ENCODE measurements at regions not wholly inside any gene's neighbourhood (a gene's known extent, or its start where the extent isn't known, plus 50 kb on each side); places are given as distances from the start of the nearest gene placed in this dataset.

DNA sequence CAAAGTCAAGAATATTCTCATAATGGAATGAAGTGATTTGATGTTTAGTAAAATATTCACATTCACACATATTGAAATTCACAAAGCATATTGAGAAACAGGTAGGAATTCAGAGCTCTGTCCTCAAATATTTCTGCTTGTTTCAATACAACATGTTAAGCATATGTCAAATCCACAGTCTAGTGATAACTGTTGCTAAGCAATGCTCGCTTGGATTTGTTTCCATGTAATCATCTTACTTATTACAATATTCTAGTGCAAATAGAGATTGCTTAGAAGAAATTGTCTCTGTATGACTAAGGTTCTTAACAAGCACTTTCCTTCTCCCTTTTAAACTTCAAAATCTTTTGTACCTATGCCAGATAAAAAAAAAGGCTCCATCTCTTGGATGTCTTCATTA, 995.7 kb downstream of the CDH18 start (continued):
- TF ChIP-seq, protein P1, sequence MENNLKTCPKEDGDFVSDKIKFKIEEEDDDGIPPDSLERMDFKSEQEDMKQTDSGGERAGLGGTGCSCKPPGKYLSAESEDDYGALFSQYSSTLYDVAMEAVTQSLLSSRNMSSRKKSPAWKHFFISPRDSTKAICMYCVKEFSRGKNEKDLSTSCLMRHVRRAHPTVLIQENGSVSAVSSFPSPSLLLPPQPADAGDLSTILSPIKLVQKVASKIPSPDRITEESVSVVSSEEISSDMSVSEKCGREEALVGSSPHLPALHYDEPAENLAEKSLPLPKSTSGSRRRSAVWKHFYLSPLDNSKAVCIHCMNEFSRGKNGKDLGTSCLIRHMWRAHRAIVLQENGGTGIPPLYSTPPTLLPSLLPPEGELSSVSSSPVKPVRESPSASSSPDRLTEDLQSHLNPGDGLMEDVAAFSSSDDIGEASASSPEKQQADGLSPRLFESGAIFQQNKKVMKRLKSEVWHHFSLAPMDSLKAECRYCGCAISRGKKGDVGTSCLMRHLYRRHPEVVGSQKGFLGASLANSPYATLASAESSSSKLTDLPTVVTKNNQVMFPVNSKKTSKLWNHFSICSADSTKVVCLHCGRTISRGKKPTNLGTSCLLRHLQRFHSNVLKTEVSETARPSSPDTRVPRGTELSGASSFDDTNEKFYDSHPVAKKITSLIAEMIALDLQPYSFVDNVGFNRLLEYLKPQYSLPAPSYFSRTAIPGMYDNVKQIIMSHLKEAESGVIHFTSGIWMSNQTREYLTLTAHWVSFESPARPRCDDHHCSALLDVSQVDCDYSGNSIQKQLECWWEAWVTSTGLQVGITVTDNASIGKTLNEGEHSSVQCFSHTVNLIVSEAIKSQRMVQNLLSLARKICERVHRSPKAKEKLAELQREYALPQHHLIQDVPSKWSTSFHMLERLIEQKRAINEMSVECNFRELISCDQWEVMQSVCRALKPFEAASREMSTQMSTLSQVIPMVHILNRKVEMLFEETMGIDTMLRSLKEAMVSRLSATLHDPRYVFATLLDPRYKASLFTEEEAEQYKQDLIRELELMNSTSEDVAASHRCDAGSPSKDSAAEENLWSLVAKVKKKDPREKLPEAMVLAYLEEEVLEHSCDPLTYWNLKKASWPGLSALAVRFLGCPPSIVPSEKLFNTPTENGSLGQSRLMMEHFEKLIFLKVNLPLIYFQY (CRISPR knock-in tag; IDR thresholded peaks at IDR 0.05; ENCODE audit: borderline replicate concordance): no peak
- no peak for TF ChIP-seq THYN1 (CRISPR knock-in tag; IDR thresholded peaks at IDR 0.05; ENCODE audit: borderline replicate concordance, low read depth)
- no peak for TF ChIP-seq ZNF816 (CRISPR knock-in tag; IDR thresholded peaks at IDR 0.05; ENCODE audit: borderline replicate concordance)
- no peak for TF ChIP-seq BRCA1 (CRISPR knock-in tag; IDR thresholded peaks at IDR 0.05)
- TF ChIP-seq, protein P2, sequence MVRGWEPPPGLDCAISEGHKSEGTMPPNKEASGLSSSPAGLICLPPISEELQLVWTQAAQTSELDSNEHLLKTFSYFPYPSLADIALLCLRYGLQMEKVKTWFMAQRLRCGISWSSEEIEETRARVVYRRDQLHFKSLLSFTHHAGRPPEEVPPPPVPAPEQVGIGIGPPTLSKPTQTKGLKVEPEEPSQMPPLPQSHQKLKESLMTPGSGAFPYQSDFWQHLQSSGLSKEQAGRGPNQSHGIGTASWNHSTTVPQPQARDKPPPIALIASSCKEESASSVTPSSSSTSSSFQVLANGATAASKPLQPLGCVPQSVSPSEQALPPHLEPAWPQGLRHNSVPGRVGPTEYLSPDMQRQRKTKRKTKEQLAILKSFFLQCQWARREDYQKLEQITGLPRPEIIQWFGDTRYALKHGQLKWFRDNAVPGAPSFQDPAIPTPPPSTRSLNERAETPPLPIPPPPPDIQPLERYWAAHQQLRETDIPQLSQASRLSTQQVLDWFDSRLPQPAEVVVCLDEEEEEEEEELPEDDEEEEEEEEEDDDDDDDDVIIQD (CRISPR knock-in tag; IDR thresholded peaks at IDR 0.05; ENCODE audit: low read depth): no peak
- TF ChIP-seq MXI1 (IDR thresholded peaks at IDR 0.05; ENCODE audit: borderline replicate concordance, low read depth, low read length): no peak
- TF ChIP-seq ZNF10 (CRISPR knock-in tag; IDR thresholded peaks at IDR 0.05; ENCODE audit: borderline replicate concordance, low read depth): no peak
- TF ChIP-seq, protein P3, sequence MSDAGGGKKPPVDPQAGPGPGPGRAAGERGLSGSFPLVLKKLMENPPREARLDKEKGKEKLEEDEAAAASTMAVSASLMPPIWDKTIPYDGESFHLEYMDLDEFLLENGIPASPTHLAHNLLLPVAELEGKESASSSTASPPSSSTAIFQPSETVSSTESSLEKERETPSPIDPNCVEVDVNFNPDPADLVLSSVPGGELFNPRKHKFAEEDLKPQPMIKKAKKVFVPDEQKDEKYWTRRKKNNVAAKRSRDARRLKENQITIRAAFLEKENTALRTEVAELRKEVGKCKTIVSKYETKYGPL (CRISPR knock-in tag; IDR thresholded peaks at IDR 0.05): no peak
- TF ChIP-seq ARNTL (CRISPR knock-in tag; IDR thresholded peaks at IDR 0.05): no peak
- TF ChIP-seq GABPA (IDR thresholded peaks at IDR 0.05; ENCODE audit: low read depth, low read length): no peak
- no peak for TF ChIP-seq GABPA (CRISPR knock-in tag; IDR thresholded peaks at IDR 0.05; ENCODE audit: low read depth)

Data from HepG2 (cell line).